Activated T-helper 2 cell treated with anti-CD3 and anti-CD28 coated beads, Interferon-gamma antibody, Interleukin-2, Interleukin-4, amounts not matched to agents 10 μg/mL and 5 μg/mL and 100 μg/mL, durations not matched to agents 14 hours and 24 hours and 36 hours (primary cell): ENCODE measurements at regions not wholly inside any gene's neighbourhood (a gene's known extent, or its start where the extent isn't known, plus 50 kb on each side); places are given as distances from the start of the nearest gene placed in this dataset.

Source experiments
- DNase-seq: peaks from one replicate; pipeline ENCODE4 v3.0.0; 2021; ENCODE audit warnings: low spot score
- H3K27ac Mint-ChIP-seq: one replicate; pipeline ENCODE4 v1.8.0; 2021; ENCODE audit warnings: mixed read lengths
- H3K27me3 Mint-ChIP-seq: one replicate; pipeline ENCODE4 v1.8.0; 2021; ENCODE audit warnings: low read depth, mixed read lengths
- H3K36me3 Mint-ChIP-seq: one replicate; pipeline ENCODE4 v1.8.0; 2021; ENCODE audit warnings: low read depth, mixed read lengths
- H3K4me1 Mint-ChIP-seq: one replicate; pipeline ENCODE4 v1.8.0; 2021; ENCODE audit warnings: low read depth, mixed read lengths
- H3K4me3 Mint-ChIP-seq: one replicate; pipeline ENCODE4 v1.8.0; 2021; ENCODE audit warnings: low read depth, mild to moderate bottlenecking, moderate library complexity, mixed read lengths
- H3K9me3 Mint-ChIP-seq: one replicate; pipeline ENCODE4 v1.8.0; 2021; ENCODE audit warnings: mixed read lengths
- intact Hi-C: fragments of 100-400 bp; cut with micrococcal nuclease; formaldehyde crosslinking; loops from one replicate; pipeline ENCODE4 v1.15.1; 2023

- Mint-ChIP-seq H3K4me3 (no peak overlapping the region), H3K27ac (no peak overlapping the region), H3K36me3 (no peaks in the 10 kb centered on the region), H3K4me1 (no peaks in the 10 kb centered on the region), H3K27me3 (no peaks in the 10 kb centered on the region), H3K9me3 (peaks cover 3% of the 10 kb centered on the region)
- DNase-seq: no peak
- intact Hi-C loops: no loop called here
Measured at GRCh38 chr18:38996056-38996455, 1430.5 kb upstream of the CELF4 start.

- Mint-ChIP-seq H3K27me3 (no peaks in the 10 kb centered on the region), H3K27ac (no peak overlapping the region), H3K9me3 (peaks cover 5% of the 10 kb centered on the region)
Measured at GRCh38 chr18:38993342-38993741, 1427.7 kb upstream of the CELF4 start.

GRCh38 chr18:38984968-38985367, 1419.4 kb upstream of the CELF4 start:
- DNase-seq: no peak
- H3K36me3 Mint-ChIP-seq: no peaks in the 10 kb centered on the region
- no peaks in the 10 kb centered on the region for H3K27me3 Mint-ChIP-seq
- no peaks in the 10 kb centered on the region for H3K9me3 Mint-ChIP-seq
- no peaks in the 10 kb centered on the region for H3K4me1 Mint-ChIP-seq
- H3K27ac Mint-ChIP-seq: no peak overlapping the region
- no peak overlapping the region for H3K4me3 Mint-ChIP-seq
- intact Hi-C loops: no loop called here

More at GRCh38 chr18:38993342-38993741, 1427.7 kb upstream of the CELF4 start:
- H3K36me3 Mint-ChIP-seq: no peaks in the 10 kb centered on the region
- no peak for DNase-seq
- intact Hi-C loops: no loop called here
- no peaks in the 10 kb centered on the region for H3K4me1 Mint-ChIP-seq
- no peak overlapping the region for H3K4me3 Mint-ChIP-seq

GRCh38 chr18:38982072-38982471, 1416.5 kb upstream of the CELF4 start:
- Mint-ChIP-seq H3K36me3 (no peaks in the 10 kb centered on the region), H3K9me3 (no peaks in the 10 kb centered on the region), H3K4me1 (no peaks in the 10 kb centered on the region), H3K27me3 (no peaks in the 10 kb centered on the region), H3K4me3 (no peak overlapping the region), H3K27ac (no peak overlapping the region)
- intact Hi-C loops: no loop called here
- no peak for DNase-seq

- Mint-ChIP-seq H3K4me1 (no peaks in the 10 kb centered on the region), H3K9me3 (no peaks in the 10 kb centered on the region), H3K36me3 (no peaks in the 10 kb centered on the region), H3K4me3 (no peak overlapping the region), H3K27me3 (no peaks in the 10 kb centered on the region), H3K27ac (no peak overlapping the region)
- intact Hi-C loops: no loop called here
- DNase-seq: no peak
Measured at GRCh38 chr18:38981389-38981788, 1415.8 kb upstream of the CELF4 start.

- H3K4me1 Mint-ChIP-seq: no peaks in the 10 kb centered on the region
- no peaks in the 10 kb centered on the region for H3K27me3 Mint-ChIP-seq
- H3K4me3 Mint-ChIP-seq: no peak overlapping the region
- no peaks in the 10 kb centered on the region for H3K36me3 Mint-ChIP-seq
- DNase-seq: no peak
- intact Hi-C loops: no loop called here
- H3K9me3 Mint-ChIP-seq: no peaks in the 10 kb centered on the region
- no peak overlapping the region for H3K27ac Mint-ChIP-seq
Measured at GRCh38 chr18:38980420-38980819, 1414.8 kb upstream of the CELF4 start.

- Mint-ChIP-seq H3K27me3 (no peaks in the 10 kb centered on the region), H3K27ac (no peak overlapping the region), H3K9me3 (no peaks in the 10 kb centered on the region), H3K4me1 (no peaks in the 10 kb centered on the region), H3K4me3 (no peak overlapping the region), H3K36me3 (no peaks in the 10 kb centered on the region)
- intact Hi-C loops: no loop called here
- DNase-seq: no peak
Measured at GRCh38 chr18:38972571-38972970, 1407.0 kb upstream of the CELF4 start.

GRCh38 chr18:38971881-38972280, 1406.3 kb upstream of the CELF4 start:
- H3K4me3 Mint-ChIP-seq: no peak overlapping the region
- intact Hi-C loops: no loop called here
- DNase-seq: no peak
- H3K4me1 Mint-ChIP-seq: no peaks in the 10 kb centered on the region
- H3K9me3 Mint-ChIP-seq: no peaks in the 10 kb centered on the region
- H3K36me3 Mint-ChIP-seq: no peaks in the 10 kb centered on the region
- no peak overlapping the region for H3K27ac Mint-ChIP-seq
- H3K27me3 Mint-ChIP-seq: no peaks in the 10 kb centered on the region

- peaks cover 2% of the 10 kb centered on the region for H3K27me3 Mint-ChIP-seq
- no peaks in the 10 kb centered on the region for H3K4me1 Mint-ChIP-seq
- no peak overlapping the region for H3K27ac Mint-ChIP-seq
- H3K9me3 Mint-ChIP-seq: no peaks in the 10 kb centered on the region
- H3K4me3 Mint-ChIP-seq: no peak overlapping the region
- no peak for DNase-seq
- intact Hi-C loops: no loop called here
- H3K36me3 Mint-ChIP-seq: no peaks in the 10 kb centered on the region
Measured at GRCh38 chr18:38966841-38967240, 1401.2 kb upstream of the CELF4 start.

- Mint-ChIP-seq H3K4me3 (no peak overlapping the region), H3K27ac (no peak overlapping the region), H3K36me3 (no peaks in the 10 kb centered on the region), H3K9me3 (no peaks in the 10 kb centered on the region), H3K4me1 (no peaks in the 10 kb centered on the region), H3K27me3 (peaks cover 2% of the 10 kb centered on the region)
- no peak for DNase-seq
- intact Hi-C loops: no loop called here
Measured at GRCh38 chr18:38963943-38964660, 1398.5 kb upstream of the CELF4 start.

- intact Hi-C loops: no loop called here
- no peaks in the 10 kb centered on the region for H3K36me3 Mint-ChIP-seq
- no peak overlapping the region for H3K4me3 Mint-ChIP-seq
- H3K4me1 Mint-ChIP-seq: no peaks in the 10 kb centered on the region
- H3K27ac Mint-ChIP-seq: no peak overlapping the region
- no peak for DNase-seq
- H3K9me3 Mint-ChIP-seq: no peaks in the 10 kb centered on the region
- H3K27me3 Mint-ChIP-seq: peaks cover 2% of the 10 kb centered on the region
Measured at GRCh38 chr18:38961880-38962279, 1396.3 kb upstream of the CELF4 start.

- DNase-seq: no peak
- Mint-ChIP-seq H3K4me1 (peaks cover 5% of the 10 kb centered on the region), H3K9me3 (no peaks in the 10 kb centered on the region), H3K27me3 (no peaks in the 10 kb centered on the region), H3K36me3 (no peaks in the 10 kb centered on the region), H3K4me3 (no peak overlapping the region), H3K27ac (no peak overlapping the region)
- intact Hi-C loops: no loop called here
Measured at GRCh38 chr18:38957736-38958135, 1392.1 kb upstream of the CELF4 start.

GRCh38 chr18:38956068-38956467, 1390.5 kb upstream of the CELF4 start:
- no peak for DNase-seq
- Mint-ChIP-seq H3K36me3 (no peaks in the 10 kb centered on the region), H3K4me1 (peaks cover 5% of the 10 kb centered on the region), H3K4me3 (no peak overlapping the region), H3K27ac (no peak overlapping the region), H3K9me3 (no peaks in the 10 kb centered on the region), H3K27me3 (no peaks in the 10 kb centered on the region)
- intact Hi-C loops: no loop called here

GRCh38 chr18:38951633-38952032, 1386.0 kb upstream of the CELF4 start:
- peaks cover 5% of the 10 kb centered on the region for H3K4me1 Mint-ChIP-seq
- intact Hi-C loops: no loop called here
- no peak for DNase-seq
- no peaks in the 10 kb centered on the region for H3K36me3 Mint-ChIP-seq
- H3K4me3 Mint-ChIP-seq: no peak overlapping the region
- no peaks in the 10 kb centered on the region for H3K27me3 Mint-ChIP-seq
- H3K9me3 Mint-ChIP-seq: no peaks in the 10 kb centered on the region
- H3K27ac Mint-ChIP-seq: no peak overlapping the region
